RWPE2 (cell line): ENCODE measurements at regions not wholly inside any gene's neighbourhood (a gene's known extent, or its start where the extent isn't known, plus 50 kb on each side); places are given as distances from the start of the nearest gene placed in this dataset.

Source experiments
- ATAC-seq: fragments of 200-7000 bp; cut with Tn5 transposase; 3 replicates; pipeline ENCODE4 v1.9.1; 2021; ENCODE audit warnings: low read depth
- DNase-seq: peaks from one replicate; pipeline ENCODE4 v3.0.0-alpha.2; 2020; ENCODE audit warnings: low spot score
- H3K27ac ChIP-seq: fragments of 450-650 bp; 2 replicates; pipeline ENCODE4 v1.5.1; 2017; ENCODE audit warnings: mild to moderate bottlenecking; ENCODE audit not compliant: poor library complexity, severe bottlenecking
- H3K27me3 ChIP-seq: fragments of 250-450 bp; sonication (Bioruptor Pico); 2 replicates; pipeline ENCODE4 v1.5.1; 2021; ENCODE audit warnings: mild to moderate bottlenecking, moderate library complexity; ENCODE audit not compliant: insufficient read depth, poor library complexity, severe bottlenecking
- H3K36me3 ChIP-seq: fragments of 250-450 bp; sonication (Bioruptor Pico); 2 replicates; pipeline ENCODE4 v1.5.1; 2020; ENCODE audit warnings: low read depth, mild to moderate bottlenecking, moderate library complexity
- H3K4me1 ChIP-seq: fragments of 250-450 bp; sonication (Bioruptor Pico); 2 replicates; pipeline ENCODE4 v1.5.1; 2021; ENCODE audit warnings: mild to moderate bottlenecking, moderate library complexity; ENCODE audit not compliant: insufficient read depth, poor library complexity, severe bottlenecking
- H3K4me3 ChIP-seq: fragments of 250-450 bp; sonication (Bioruptor Pico); 2 replicates; pipeline ENCODE4 v1.5.1; 2021; ENCODE audit warnings: mild to moderate bottlenecking, moderate library complexity; ENCODE audit not compliant: severe bottlenecking
- H3K9me3 ChIP-seq: fragments of 250-450 bp; sonication (Bioruptor Pico); 2 replicates; pipeline ENCODE4 v1.5.1; 2021; ENCODE audit warnings: mild to moderate bottlenecking, moderate library complexity; ENCODE audit not compliant: severe bottlenecking
- CTCF ChIP-seq: fragments of 450-650 bp; IDR thresholded peaks from one replicate; pipeline ENCODE4 v1.5.1; 2017; ENCODE audit warnings: mild to moderate bottlenecking, moderate library complexity; ENCODE audit not compliant: poor library complexity, severe bottlenecking

- no peak for TF ChIP-seq CTCF
- no peaks in the 10 kb centered on the region for H3K36me3 ChIP-seq
- no peaks in the 10 kb centered on the region for H3K9me3 ChIP-seq
- H3K4me1 ChIP-seq: peaks cover 4% of the 10 kb centered on the region
- no peaks in the 10 kb centered on the region for H3K27me3 ChIP-seq
- no peak overlapping the region for H3K4me3 ChIP-seq
- H3K27ac ChIP-seq: no peak overlapping the region
- DNase-seq (no peak), ATAC-seq (peak; percentile 67)
Observed at GRCh38 chr5:124453221-124454051, 293.0 kb downstream of the ZNF608 start.

GRCh38 chr5:124452412-124452811, 294.0 kb downstream of the ZNF608 start:
- no peak overlapping the region for H3K4me3 ChIP-seq
- no peak overlapping the region for H3K27ac ChIP-seq
- no peak for DNase-seq
- ATAC-seq: no peak
- no peaks in the 10 kb centered on the region for H3K36me3 ChIP-seq
- no peak for TF ChIP-seq CTCF
- no peaks in the 10 kb centered on the region for H3K27me3 ChIP-seq
- peaks cover 4% of the 10 kb centered on the region for H3K4me1 ChIP-seq
- no peaks in the 10 kb centered on the region for H3K9me3 ChIP-seq

- H3K9me3 ChIP-seq: no peaks in the 10 kb centered on the region
- H3K4me1 ChIP-seq: peaks cover 4% of the 10 kb centered on the region
- no peak overlapping the region for H3K27ac ChIP-seq
- no peak for TF ChIP-seq CTCF
- no peaks in the 10 kb centered on the region for H3K27me3 ChIP-seq
- ATAC-seq (no peak), DNase-seq (no peak)
- no peaks in the 10 kb centered on the region for H3K36me3 ChIP-seq
- no peak overlapping the region for H3K4me3 ChIP-seq
Observed at GRCh38 chr5:124451721-124452383, 294.6 kb downstream of the ZNF608 start.

- no peak for ATAC-seq
- Histone ChIP-seq H3K4me3 (no peak overlapping the region), H3K27ac (no peak overlapping the region), H3K4me1 (no peaks in the 10 kb centered on the region), H3K36me3 (no peaks in the 10 kb centered on the region), H3K9me3 (no peaks in the 10 kb centered on the region), H3K27me3 (peaks cover 11% of the 10 kb centered on the region)
- TF ChIP-seq CTCF: no peak
- DNase-seq: no peak
Observed at GRCh38 chr5:124446120-124446519, 300.3 kb downstream of the ZNF608 start.
